SK-N-SH treated with all-trans-retinoic acid at 6 μM for 48 hours (cell line): ENCODE measurements at regions not wholly inside any gene's neighbourhood (a gene's known extent, or its start where the extent isn't known, plus 50 kb on each side); places are given as distances from the start of the nearest gene placed in this dataset.

ENCODE experiments used
- ARNTL ChIP-seq: fragments of 450-650 bp; formaldehyde crosslinking; IDR thresholded peaks from 2 replicates; pipeline ENCODE4 v1.5.0; 2020; ENCODE audit warnings: low read depth, mild to moderate bottlenecking, moderate library complexity, borderline replicate concordance
- ZNF70 ChIP-seq: fragments of 450-650 bp; formaldehyde crosslinking; IDR thresholded peaks from 2 replicates; pipeline ENCODE4 v1.5.0; 2020; ENCODE audit warnings: mild to moderate bottlenecking, moderate library complexity
- ZNF8 ChIP-seq: fragments of 450-650 bp; formaldehyde crosslinking; IDR thresholded peaks from 2 replicates; pipeline ENCODE4 v1.5.0; 2020; ENCODE audit warnings: mild to moderate bottlenecking, moderate library complexity
- TF ChIP-seq, protein P1 (sequence below): fragments of 250-450 bp; sonication (Bioruptor Pico); IDR thresholded peaks from 2 replicates; pipeline ENCODE4 v1.8.0; 2020; ENCODE audit warnings: mild to moderate bottlenecking, moderate library complexity, borderline replicate concordance
- TF ChIP-seq, protein P2 (sequence below): fragments of 250-450 bp; sonication (Bioruptor Pico); IDR thresholded peaks from 2 replicates; pipeline ENCODE4 v1.5.1; 2020; ENCODE audit warnings: low read depth, mild to moderate bottlenecking, moderate library complexity

DNA sequence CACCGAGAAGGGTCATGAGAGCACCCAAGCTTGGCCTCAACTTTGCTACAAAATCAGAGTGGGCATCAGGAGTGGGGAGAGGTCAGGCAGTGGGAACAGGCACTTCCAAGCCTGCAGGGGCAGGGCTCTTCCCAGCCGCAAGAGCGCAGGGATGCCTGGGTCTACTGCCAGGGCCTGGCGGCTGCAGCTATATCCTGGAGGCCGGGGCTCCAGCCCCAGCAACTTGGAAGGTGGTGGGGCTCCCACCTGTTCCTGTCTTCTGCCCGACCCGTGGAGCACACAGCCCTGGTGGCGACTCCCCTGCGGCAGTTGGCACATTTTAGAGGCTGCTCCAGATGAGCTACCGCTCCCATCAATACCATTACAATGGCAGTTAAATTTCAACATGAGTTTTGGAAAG lies 607.0 kb downstream of the TRAM1L1 start:
- TF ChIP-seq, protein P1, sequence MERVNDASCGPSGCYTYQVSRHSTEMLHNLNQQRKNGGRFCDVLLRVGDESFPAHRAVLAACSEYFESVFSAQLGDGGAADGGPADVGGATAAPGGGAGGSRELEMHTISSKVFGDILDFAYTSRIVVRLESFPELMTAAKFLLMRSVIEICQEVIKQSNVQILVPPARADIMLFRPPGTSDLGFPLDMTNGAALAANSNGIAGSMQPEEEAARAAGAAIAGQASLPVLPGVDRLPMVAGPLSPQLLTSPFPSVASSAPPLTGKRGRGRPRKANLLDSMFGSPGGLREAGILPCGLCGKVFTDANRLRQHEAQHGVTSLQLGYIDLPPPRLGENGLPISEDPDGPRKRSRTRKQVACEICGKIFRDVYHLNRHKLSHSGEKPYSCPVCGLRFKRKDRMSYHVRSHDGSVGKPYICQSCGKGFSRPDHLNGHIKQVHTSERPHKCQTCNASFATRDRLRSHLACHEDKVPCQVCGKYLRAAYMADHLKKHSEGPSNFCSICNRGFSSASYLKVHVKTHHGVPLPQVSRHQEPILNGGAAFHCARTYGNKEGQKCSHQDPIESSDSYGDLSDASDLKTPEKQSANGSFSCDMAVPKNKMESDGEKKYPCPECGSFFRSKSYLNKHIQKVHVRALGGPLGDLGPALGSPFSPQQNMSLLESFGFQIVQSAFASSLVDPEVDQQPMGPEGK (CRISPR knock-in tag) = no peak
- TF ChIP-seq ZNF70 (CRISPR knock-in tag) (no peak), ARNTL (CRISPR knock-in tag) (no peak), ZNF8 (CRISPR knock-in tag) (no peak)
- TF ChIP-seq, protein P2, sequence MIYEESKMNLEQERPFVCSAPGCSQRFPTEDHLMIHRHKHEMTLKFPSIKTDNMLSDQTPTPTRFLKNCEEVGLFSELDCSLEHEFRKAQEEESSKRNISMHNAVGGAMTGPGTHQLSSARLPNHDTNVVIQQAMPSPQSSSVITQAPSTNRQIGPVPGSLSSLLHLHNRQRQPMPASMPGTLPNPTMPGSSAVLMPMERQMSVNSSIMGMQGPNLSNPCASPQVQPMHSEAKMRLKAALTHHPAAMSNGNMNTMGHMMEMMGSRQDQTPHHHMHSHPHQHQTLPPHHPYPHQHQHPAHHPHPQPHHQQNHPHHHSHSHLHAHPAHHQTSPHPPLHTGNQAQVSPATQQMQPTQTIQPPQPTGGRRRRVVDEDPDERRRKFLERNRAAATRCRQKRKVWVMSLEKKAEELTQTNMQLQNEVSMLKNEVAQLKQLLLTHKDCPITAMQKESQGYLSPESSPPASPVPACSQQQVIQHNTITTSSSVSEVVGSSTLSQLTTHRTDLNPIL (CRISPR knock-in tag) = no peak
